ENCODE measurements at regions not wholly inside any gene's neighbourhood (a gene's known extent, or its start where the extent isn't known, plus 50 kb on each side); places are given as distances from the start of the nearest gene placed in this dataset.

DNA sequence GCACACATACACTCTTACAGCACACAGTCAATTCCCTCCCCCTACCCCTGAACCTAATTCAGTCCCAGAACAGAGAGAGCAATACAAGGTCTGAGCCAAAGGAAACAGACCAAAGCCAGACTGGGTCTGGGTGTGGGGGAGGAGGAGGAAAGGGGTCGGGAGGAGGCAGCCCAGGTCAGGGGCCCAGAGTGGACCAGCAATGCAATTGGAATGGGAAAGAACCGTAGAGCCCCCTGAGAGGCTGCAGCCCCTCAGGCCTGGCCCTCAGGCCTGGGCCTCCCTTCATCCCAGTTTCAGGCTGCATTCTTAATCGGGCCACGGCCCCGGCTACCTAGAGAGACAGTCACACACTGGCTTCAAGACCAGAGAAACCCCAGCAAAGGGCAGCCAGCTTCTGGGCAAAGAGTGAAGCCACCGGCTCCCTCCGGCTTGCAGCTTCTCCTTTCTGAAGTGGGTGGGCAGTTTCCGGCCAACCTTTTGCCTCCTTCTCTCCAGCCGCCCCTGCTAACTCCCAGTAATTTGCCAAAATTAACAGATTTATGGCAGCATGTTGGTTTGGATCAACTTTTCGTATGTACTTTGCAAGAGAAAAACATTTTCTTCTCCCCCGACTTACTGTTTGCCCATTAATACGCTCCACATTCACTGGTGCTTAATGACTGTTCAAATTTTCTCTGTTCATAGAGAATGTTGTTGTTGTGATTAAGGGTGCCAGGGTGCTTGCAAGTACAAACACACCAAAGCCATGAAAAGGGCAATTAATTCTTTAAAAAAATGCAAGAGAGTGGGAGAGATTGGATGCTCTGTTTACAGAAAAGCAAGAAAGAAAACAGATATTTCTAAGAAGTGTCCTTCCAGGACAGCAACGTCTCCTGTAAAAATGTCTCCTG is 488.3 kb downstream of the MN1 start:
- TF ChIP-seq, protein P1, sequence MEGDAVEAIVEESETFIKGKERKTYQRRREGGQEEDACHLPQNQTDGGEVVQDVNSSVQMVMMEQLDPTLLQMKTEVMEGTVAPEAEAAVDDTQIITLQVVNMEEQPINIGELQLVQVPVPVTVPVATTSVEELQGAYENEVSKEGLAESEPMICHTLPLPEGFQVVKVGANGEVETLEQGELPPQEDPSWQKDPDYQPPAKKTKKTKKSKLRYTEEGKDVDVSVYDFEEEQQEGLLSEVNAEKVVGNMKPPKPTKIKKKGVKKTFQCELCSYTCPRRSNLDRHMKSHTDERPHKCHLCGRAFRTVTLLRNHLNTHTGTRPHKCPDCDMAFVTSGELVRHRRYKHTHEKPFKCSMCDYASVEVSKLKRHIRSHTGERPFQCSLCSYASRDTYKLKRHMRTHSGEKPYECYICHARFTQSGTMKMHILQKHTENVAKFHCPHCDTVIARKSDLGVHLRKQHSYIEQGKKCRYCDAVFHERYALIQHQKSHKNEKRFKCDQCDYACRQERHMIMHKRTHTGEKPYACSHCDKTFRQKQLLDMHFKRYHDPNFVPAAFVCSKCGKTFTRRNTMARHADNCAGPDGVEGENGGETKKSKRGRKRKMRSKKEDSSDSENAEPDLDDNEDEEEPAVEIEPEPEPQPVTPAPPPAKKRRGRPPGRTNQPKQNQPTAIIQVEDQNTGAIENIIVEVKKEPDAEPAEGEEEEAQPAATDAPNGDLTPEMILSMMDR (conservative IDR thresholded peaks at IDR 0.05; ENCODE audit: control insufficient read depth, insufficient read depth, low read depth, low read length), result no peak
- no peak overlapping the region for H3K4me3 ChIP-seq (ENCODE audit: control insufficient read depth, low read depth, low read length)
- no peak for DNase-seq (ENCODE audit: low read depth)

DNA sequence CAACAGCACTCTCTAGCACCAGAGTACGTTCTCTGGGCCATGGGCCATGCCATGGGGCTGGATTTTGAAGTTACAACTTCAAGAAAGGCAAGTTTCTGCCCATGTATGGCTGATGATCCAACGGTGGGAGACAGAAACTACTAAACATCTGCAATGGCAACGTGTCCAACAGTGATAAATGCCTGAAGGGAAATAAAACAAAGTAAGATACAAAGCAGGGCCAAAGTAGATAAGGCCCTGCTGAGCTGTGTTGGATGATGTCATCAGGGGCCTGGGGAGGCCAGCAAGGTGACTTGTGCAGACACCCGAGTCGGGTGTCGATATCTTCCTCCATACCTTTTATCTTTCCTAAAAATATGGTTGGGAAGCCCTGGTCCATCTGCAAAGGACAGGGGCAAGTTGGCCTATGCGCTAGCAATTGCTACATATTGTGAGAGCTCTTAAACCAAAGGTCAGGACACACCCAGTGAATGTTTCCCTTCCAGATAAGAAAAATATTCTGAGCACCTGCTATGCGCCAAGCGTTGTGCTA is 487.2 kb downstream of the MN1 start:
- DNase-seq (ENCODE audit: low read depth), result no peak
- TF ChIP-seq, protein P1 (conservative IDR thresholded peaks at IDR 0.05; ENCODE audit: control insufficient read depth, insufficient read depth, low read depth, low read length), result no peak
- no peak overlapping the region for H3K4me3 ChIP-seq (ENCODE audit: control insufficient read depth, low read depth, low read length)

DNA sequence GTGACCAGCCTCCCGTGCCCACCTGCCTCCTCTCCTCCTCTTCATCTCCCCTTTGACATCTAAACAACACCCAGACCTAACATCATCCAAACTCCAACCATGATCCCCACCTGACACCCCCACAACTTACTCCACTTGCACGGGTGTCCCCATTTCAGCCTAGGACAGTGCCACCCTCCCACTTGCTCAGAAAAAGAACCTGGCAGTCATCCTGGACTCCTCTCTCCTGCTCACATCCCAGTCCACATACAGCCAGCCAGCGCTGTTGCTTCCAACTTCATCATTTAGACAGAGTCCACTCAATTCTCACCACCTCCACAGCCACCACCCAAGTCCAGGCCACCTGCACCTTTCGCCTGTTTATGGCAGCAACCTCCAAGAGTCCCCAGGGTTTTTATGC is 485.7 kb downstream of the MN1 start:
- no peak overlapping the region for H3K4me3 ChIP-seq (ENCODE audit: control insufficient read depth, low read depth, low read length)
- DNase-seq (ENCODE audit: low read depth), result no peak
- TF ChIP-seq, protein P1 (conservative IDR thresholded peaks at IDR 0.05; ENCODE audit: control insufficient read depth, insufficient read depth, low read depth, low read length), result no peak

DNA sequence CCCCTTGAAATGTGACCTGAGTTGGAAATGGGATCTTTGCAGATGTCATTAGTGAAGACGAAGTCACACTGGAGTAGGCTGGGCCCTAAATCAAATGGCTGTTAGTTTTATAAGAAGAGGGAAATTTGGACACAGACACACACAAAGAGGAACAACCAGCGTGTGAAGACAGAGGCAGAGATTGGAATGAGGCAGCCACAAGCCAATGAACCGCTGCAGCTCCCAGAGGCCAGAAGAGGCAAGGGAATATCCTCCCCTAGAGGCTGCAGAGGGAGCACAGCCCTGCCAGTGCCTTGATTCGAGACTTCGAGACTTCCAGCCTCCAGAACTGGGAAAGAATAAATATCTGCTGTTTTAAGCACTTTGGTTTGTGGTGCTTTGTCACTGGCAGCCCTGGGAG is 484.5 kb downstream of the MN1 start:
- TF ChIP-seq, protein P1 (conservative IDR thresholded peaks at IDR 0.05; ENCODE audit: control insufficient read depth, insufficient read depth, low read depth, low read length), result peak; percentile 11
- no peak for DNase-seq (ENCODE audit: low read depth)
- no peak overlapping the region for H3K4me3 ChIP-seq (ENCODE audit: control insufficient read depth, low read depth, low read length)

DNA sequence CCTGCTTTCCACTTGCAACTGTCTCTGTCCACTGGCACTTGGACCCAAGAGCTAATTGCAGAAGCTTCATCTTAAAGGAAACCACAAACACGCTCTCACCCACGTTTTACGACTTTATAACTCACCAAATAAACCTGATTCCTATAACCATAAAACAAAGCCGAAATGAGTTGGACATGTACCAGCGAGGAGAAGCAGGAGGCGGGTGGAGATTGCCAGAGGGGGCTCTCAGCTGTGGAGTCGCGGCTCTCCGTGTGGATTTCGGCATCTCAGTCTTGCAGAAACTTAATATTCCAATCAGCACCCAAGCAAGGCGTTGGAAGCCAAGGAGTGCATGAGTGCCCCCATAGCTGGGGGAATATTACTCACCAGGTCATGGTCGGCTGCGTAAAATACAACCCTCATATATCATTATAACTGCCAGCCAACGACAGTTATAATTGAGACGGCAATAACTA is 483.6 kb downstream of the MN1 start:
- TF ChIP-seq, protein P1 (conservative IDR thresholded peaks at IDR 0.05; ENCODE audit: control insufficient read depth, insufficient read depth, low read depth, low read length), result no peak
- H3K4me3 ChIP-seq (ENCODE audit: control insufficient read depth, low read depth, low read length), result no peak overlapping the region
- no peak for DNase-seq (ENCODE audit: low read depth)

DNA sequence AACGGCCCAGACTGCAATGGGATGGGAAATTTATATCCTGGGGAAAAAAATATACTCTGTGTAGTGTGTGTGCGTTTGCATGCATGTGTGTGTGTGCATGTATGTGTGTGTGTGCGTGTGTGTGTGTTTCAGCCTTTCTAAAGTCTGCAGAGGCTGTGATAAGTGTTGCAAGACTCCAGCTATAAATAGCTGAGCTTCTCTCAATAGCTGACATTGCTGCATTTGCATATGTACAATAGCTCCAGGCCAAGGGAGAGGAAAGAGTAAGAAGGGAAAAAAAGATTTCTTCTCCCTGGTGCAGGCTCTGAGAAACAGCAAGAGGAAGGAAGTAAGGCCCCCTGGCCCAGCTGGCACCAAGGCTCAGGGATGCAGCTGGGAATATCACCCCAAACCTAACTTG is 483.0 kb downstream of the MN1 start:
- no peak overlapping the region for H3K4me3 ChIP-seq (ENCODE audit: control insufficient read depth, low read depth, low read length)
- peak; percentile 21 for DNase-seq (ENCODE audit: low read depth)
- TF ChIP-seq, protein P1 (conservative IDR thresholded peaks at IDR 0.05; ENCODE audit: control insufficient read depth, insufficient read depth, low read depth, low read length), result no peak

Measured in fibroblast of mammary gland (primary cell).